Transverse colon (tissue), 4 donors: ENCODE measurements at regions not wholly inside any gene's neighbourhood (a gene's known extent, or its start where the extent isn't known, plus 50 kb on each side); places are given as distances from the start of the nearest gene placed in this dataset.

Source experiments
- DNase-seq: peaks from one replicate; pipeline ENCODE4 v3.0.0-alpha.2; 2019
- H3K27ac ChIP-seq, 4 donors: fragments of 200-600 bp; sonication (generic); 2 replicates each; pipeline ENCODE4 v1.5.1; 2016 to 2018; ENCODE audit warnings: inconsistent platforms in 4 of 4
- H3K27me3 ChIP-seq: fragments of 200-600 bp; sonication (generic); 2 replicates; pipeline ENCODE4 v1.5.1; 2017; ENCODE audit warnings: inconsistent platforms
- H3K36me3 ChIP-seq, 4 donors: fragments of 200-600 bp; sonication (generic); 2 replicates each; pipeline ENCODE4 v1.5.1; 2017 to 2019; ENCODE audit warnings: inconsistent platforms in 4 of 4
- H3K4me1 ChIP-seq, 4 donors: fragments of 200-600 bp; sonication (generic); 2 replicates each; pipeline ENCODE4 v1.5.1; 2017 to 2020; ENCODE audit warnings: inconsistent platforms in 4 of 4
- H3K4me3 ChIP-seq, 4 donors: fragments of 200-600 bp; sonication (generic); 1 replicate in 1 of 4; 2 replicates in 3 of 4; pipeline versions ENCODE4 v1.5.1 to v1.6.1; 2017 to 2019; ENCODE audit warnings: inconsistent platforms in 4 of 4
- H3K9me3 ChIP-seq, 2 donors: fragments of 200-600 bp; sonication (generic); 2 replicates each; pipeline ENCODE4 v1.5.1; 2017 to 2019; ENCODE audit warnings: inconsistent platforms in 2 of 2
- EP300 ChIP-seq: sonication (generic); formaldehyde crosslinking; IDR thresholded peaks from one replicate; pipeline ENCODE4 v1.6.1; 2017; ENCODE audit warnings: antibody characterized with exemption, low read depth
- POLR2A ChIP-seq: fragments of 450-650 bp; IDR thresholded peaks from one replicate; pipeline ENCODE4 v1.6.1; 2016; ENCODE audit warnings: antibody characterized with exemption, mild to moderate bottlenecking, moderate library complexity
- POLR2AphosphoS5 ChIP-seq, 3 donors: sonication (generic); formaldehyde crosslinking; IDR thresholded peaks; one replicate each; pipeline ENCODE4 v1.6.1; 2016; ENCODE audit warnings: antibody characterized with exemption in 3 of 3
- WGBS, 2 donors: methylation state at CpG; one replicate each; pipeline ENCODE4 v1.1.5; 2018; ENCODE audit warnings: low coverage in 1 of 2; 5-methylcytosine and 5-hydroxymethylcytosine counted together
- in situ Hi-C, 4 donors: fragments of 200-750 bp; cut with MboI; loops; one replicate each; pipeline versions ENCODE4 v1.15.0 to v1.15.1; 2017; ENCODE audit warnings: low sequenced_read_pairs in 3 of 4, low pct_ligation_motif_present in 1 of 4, low pct_unique_long_range_greater_than_20kb in 1 of 4
- intact Hi-C: fragments of 100-400 bp; cut with DNase I; formaldehyde crosslinking; loops from one replicate; pipeline ENCODE4 v1.15.1; 2023; ENCODE audit warnings: low total_unique reads
- TF ChIP-seq, protein P1 (sequence below), 5 experiments: fragments of 200-600 bp in 3 of 5; fragments of 450-650 bp in 2 of 5; sonication (generic) in 3 of 5; IDR thresholded peaks; 1 replicate in 2 of 5; 2 replicates in 3 of 5; pipeline ENCODE4 v1.5.1; 2016 to 2017; ENCODE audit warnings: antibody characterized with exemption in 5 of 5, inconsistent platforms in 3 of 5, mild to moderate bottlenecking in 2 of 5, moderate library complexity in 1 of 5

GRCh38 chr2:47264143-47264542, 87.8 kb upstream of the CALM2 start:
- Histone ChIP-seq H3K27ac (no peak overlapping the region), H3K9me3 (no peaks in the 10 kb centered on the region), H3K27me3 (no peaks in the 10 kb centered on the region), H3K4me1 (peaks cover 5 to 22% (median 15%) of the 10 kb centered on the region in 4 donors), H3K4me3 (no peak overlapping the region), H3K36me3 (no peaks in the 10 kb centered on the region)
- DNase-seq, result no peak
- WGBS, 2 donors, result 74 to 89% methylated on average over 3 to 7 of the region's 8 CpGs
- in situ Hi-C loops (no loop called here), intact Hi-C loops (no loop called here)
- no peak for TF ChIP-seq POLR2A
- no peak for TF ChIP-seq EP300
- TF ChIP-seq, protein P1, sequence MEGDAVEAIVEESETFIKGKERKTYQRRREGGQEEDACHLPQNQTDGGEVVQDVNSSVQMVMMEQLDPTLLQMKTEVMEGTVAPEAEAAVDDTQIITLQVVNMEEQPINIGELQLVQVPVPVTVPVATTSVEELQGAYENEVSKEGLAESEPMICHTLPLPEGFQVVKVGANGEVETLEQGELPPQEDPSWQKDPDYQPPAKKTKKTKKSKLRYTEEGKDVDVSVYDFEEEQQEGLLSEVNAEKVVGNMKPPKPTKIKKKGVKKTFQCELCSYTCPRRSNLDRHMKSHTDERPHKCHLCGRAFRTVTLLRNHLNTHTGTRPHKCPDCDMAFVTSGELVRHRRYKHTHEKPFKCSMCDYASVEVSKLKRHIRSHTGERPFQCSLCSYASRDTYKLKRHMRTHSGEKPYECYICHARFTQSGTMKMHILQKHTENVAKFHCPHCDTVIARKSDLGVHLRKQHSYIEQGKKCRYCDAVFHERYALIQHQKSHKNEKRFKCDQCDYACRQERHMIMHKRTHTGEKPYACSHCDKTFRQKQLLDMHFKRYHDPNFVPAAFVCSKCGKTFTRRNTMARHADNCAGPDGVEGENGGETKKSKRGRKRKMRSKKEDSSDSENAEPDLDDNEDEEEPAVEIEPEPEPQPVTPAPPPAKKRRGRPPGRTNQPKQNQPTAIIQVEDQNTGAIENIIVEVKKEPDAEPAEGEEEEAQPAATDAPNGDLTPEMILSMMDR (IDR thresholded peaks at IDR 0.05), result no peak
- no peak for TF ChIP-seq POLR2AphosphoS5 (IDR thresholded peaks at IDR 0.05)

- TF ChIP-seq, protein P1 (IDR thresholded peaks at IDR 0.05), result no peak
- TF ChIP-seq POLR2A, result no peak
- no peak for TF ChIP-seq POLR2AphosphoS5 (IDR thresholded peaks at IDR 0.05)
- no peak for TF ChIP-seq EP300
- H3K36me3 ChIP-seq, result no peaks in the 10 kb centered on the region
- H3K4me3 ChIP-seq, result no peak overlapping the region
- intact Hi-C loops, result no loop called here
- no peaks in the 10 kb centered on the region for H3K27me3 ChIP-seq
- 90 to 93% methylated on average over 1 to 5 of the region's 5 CpGs for WGBS, 2 donors
- H3K4me1 ChIP-seq, result peaks cover 4 to 12% (median 10%) of the 10 kb centered on the region in 4 donors
- no peak for DNase-seq
- no peak overlapping the region for H3K27ac ChIP-seq
- in situ Hi-C loops, result no loop called here
- no peaks in the 10 kb centered on the region for H3K9me3 ChIP-seq
Measured at GRCh38 chr2:47262657-47263056, 86.3 kb upstream of the CALM2 start.

DNA sequence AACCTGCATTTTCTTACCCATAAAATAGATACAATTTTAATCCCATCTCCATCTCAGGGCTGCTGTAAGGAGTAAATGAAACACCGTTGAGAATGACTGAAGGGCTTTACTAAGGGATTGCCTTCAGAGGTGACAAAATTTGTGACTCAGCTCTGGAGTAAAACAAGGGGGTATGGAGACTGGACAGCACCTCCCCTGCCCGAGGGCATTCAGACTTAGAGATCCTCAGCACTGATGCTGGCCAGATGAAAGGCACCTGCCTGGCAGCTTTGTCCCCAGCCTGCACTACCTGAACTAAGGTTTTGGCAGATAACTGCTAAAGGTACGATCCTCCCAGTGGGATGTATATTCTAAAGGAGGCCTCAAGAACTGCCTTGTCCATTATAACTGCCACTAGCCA, 84.7 kb upstream of the CALM2 start:
- Histone ChIP-seq H3K4me1 (peaks cover 0 to 9% (median 3%) of the 10 kb centered on the region in 4 donors), H3K27me3 (no peaks in the 10 kb centered on the region), H3K36me3 (no peaks in the 10 kb centered on the region), H3K9me3 (no peaks in the 10 kb centered on the region), H3K4me3 (no peak overlapping the region), H3K27ac (no peak overlapping the region)
- in situ Hi-C loops, result no loop called here
- DNase-seq, result no peak
- TF ChIP-seq, protein P1 (IDR thresholded peaks at IDR 0.05), result no peak
- TF ChIP-seq POLR2AphosphoS5 (IDR thresholded peaks at IDR 0.05) (no peak), POLR2A (no peak), EP300 (no peak)
- WGBS, 2 donors, result 90% methylated on average over 3 of the region's 3 CpGs; no CpG with 5 or more reads in 1 of the 2 donors
- intact Hi-C loops, result no loop called here

DNA sequence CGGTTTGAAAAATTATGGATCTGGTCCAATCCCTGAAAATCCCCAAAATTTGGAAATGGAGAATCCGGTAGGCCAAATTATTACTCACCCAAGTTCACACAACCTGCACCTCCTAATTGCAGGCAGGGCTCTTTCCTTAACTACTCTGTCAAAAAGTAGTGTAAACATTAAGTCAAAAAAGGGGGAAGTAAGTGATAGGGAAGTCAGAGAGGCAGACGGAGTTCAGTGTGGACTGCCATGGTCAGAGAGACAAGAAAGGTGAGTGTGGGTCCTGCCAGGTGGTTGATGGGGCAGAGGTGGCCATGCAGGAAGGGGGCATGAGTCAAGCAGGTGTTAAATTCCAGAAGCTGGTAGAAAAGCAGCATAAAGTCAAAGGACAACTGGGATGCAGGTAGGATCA, 83.5 kb upstream of the CALM2 start:
- TF ChIP-seq POLR2AphosphoS5 (IDR thresholded peaks at IDR 0.05) (no peak), EP300 (no peak), POLR2A (no peak)
- TF ChIP-seq, protein P1 (IDR thresholded peaks at IDR 0.05), result no peak
- Histone ChIP-seq H3K27ac (no peak overlapping the region), H3K4me1 (peaks cover 0 to 3% (median under 1%) of the 10 kb centered on the region in 4 donors), H3K36me3 (no peaks in the 10 kb centered on the region), H3K4me3 (no peak overlapping the region), H3K27me3 (no peaks in the 10 kb centered on the region), H3K9me3 (no peaks in the 10 kb centered on the region)
- WGBS, 2 donors, result 54 to 57% methylated on average over 3 of the region's 3 CpGs
- in situ Hi-C loops, result no loop called here
- DNase-seq, result no peak
- intact Hi-C loops, result no loop called here
